DOHH2 (cell line): ENCODE measurements at regions not wholly inside any gene's neighbourhood (a gene's known extent, or its start where the extent isn't known, plus 50 kb on each side); places are given as distances from the start of the nearest gene placed in this dataset.

Source experiments
- CTCF ChIP-seq: fragments of 200-600 bp; sonication (generic); IDR thresholded peaks from one replicate; pipeline ENCODE4 v1.5.1; 2014; ENCODE audit warnings: antibody characterized with exemption, mild to moderate bottlenecking, low read depth, low read length; ENCODE audit not compliant: poor library complexity, severe bottlenecking
- EZH2phosphoT487 ChIP-seq: fragments of 200-600 bp; sonication (generic); IDR thresholded peaks from 2 replicates; pipeline ENCODE4 v1.6.1; 2017; ENCODE audit warnings: borderline replicate concordance, mild to moderate bottlenecking, antibody characterized with exemption, low read length, moderate library complexity, mixed read lengths

GRCh38 chr5:126208691-126209090, 214.5 kb upstream of the GRAMD2B start:
- TF ChIP-seq CTCF = no peak
- no peak for TF ChIP-seq EZH2phosphoT487
